HCT116 (cell line): ENCODE measurements at regions not wholly inside any gene's neighbourhood (a gene's known extent, or its start where the extent isn't known, plus 50 kb on each side); places are given as distances from the start of the nearest gene placed in this dataset.
A peak's percentile ranks its signal among the peaks of the same experiment; 100 is the strongest.

ENCODE experiments used
- ATAC-seq: fragments of 200-7000 bp; cut with Tn5 transposase; 2 replicates; pipeline ENCODE4 v1.9.1; 2020; ENCODE audit warnings: mild to moderate bottlenecking, moderate library complexity
- BruUV-seq: library from RNA; stranded (reverse); fragments of 400-500 nt; replicated peaks from 2 replicates; lab custom pipeline; 2021; lab: Mats Ljungman, UMichigan
- CTCF ChIA-PET: fragments of 300-600 bp; sonication (Branson Sonifier 250); formaldehyde crosslinking; loops from one replicate; lab custom pipeline; 2021; ENCODE audit warnings: antibody characterized with exemption; lab: Charles Lee
- POLR2A ChIA-PET: fragments of 300-600, 350-600 bp; sonication (Branson Sonifier 250); formaldehyde crosslinking; loops from one replicate; lab custom pipeline; 2021; ENCODE audit warnings: antibody characterized with exemption; lab: Charles Lee
- RAD21 ChIA-PET, 2 experiments: fragments of 300-600 bp; sonication (Branson Sonifier 250); formaldehyde crosslinking; loops; one replicate each; lab custom pipeline; 2023; ENCODE audit warnings: low total read pairs in 2 of 2; ENCODE audit not compliant: uncharacterized antibody in 2 of 2, unreplicated experiment in 2 of 2, low non-redundant PET in 1 of 2; lab: Charles Lee
- DNase-seq: peaks from one replicate; pipeline ENCODE4 v3.0.0-alpha.2; 2010; ENCODE audit warnings: low read depth, low spot score
- H2AFZ ChIP-seq: fragments of 200-600 bp; shearing (Covaris generic), sonication (generic); 2 replicates; pipeline ENCODE4 v1.6.1; 2017; ENCODE audit warnings: low read depth, mixed run types, mixed read lengths, antibody characterized with exemption, low read length; ENCODE audit not compliant: poor library complexity, severe bottlenecking
- H3K27ac ChIP-seq: 2 replicates; pipeline ENCODE4 v1.5.1; 2012; ENCODE audit warnings: low read depth, low read length
- H3K27me3 ChIP-seq: fragments of 200-600 bp; sonication (generic); 2 replicates; pipeline ENCODE4 v1.6.1; 2016; ENCODE audit warnings: mixed run types, low read length, mixed read lengths; ENCODE audit not compliant: insufficient read depth
- H3K36me3 ChIP-seq, 2 experiments: fragments of 200-500 bp in 1 of 2; fragments of 200-600 bp in 1 of 2; sonication (Bioruptor generic) in 1 of 2; sonication (generic) in 1 of 2; 2 replicates each; pipeline versions ENCODE4 v1.5.1 to v1.6.1; 2014 to 2016; ENCODE audit warnings: low read length in 2 of 2, inconsistent platforms in 1 of 2, mixed read lengths in 1 of 2, mixed run types in 1 of 2; ENCODE audit not compliant: insufficient read depth in 2 of 2, control insufficient read depth in 1 of 2
- H3K4me1 ChIP-seq, 2 experiments: fragments of 200-600 bp in 1 of 2; sonication (generic) in 1 of 2; 2 replicates each; pipeline versions ENCODE4 v1.5.1 to v1.6.1; 2012 to 2017; ENCODE audit warnings: low read length in 2 of 2, inconsistent platforms in 1 of 2, mild to moderate bottlenecking in 1 of 2, mixed read lengths in 1 of 2, mixed run types in 1 of 2, moderate library complexity in 1 of 2; ENCODE audit not compliant: insufficient read depth in 2 of 2, control insufficient read depth in 1 of 2
- H3K4me2 ChIP-seq: fragments of 200-600 bp; sonication (generic); 2 replicates; pipeline ENCODE4 v1.6.1; 2017; ENCODE audit warnings: mixed run types, low read length, mixed read lengths
- H3K4me3 ChIP-seq, 2 experiments: fragments of 200-600 bp in 1 of 2; sonication (generic) in 1 of 2; replicated peaks in 1 of 2; 2 replicates each; pipeline ENCODE4 v1.5.1; 2011 to 2016; ENCODE audit warnings: low read length in 2 of 2, control low read depth in 1 of 2, low read depth in 1 of 2, mild to moderate bottlenecking in 1 of 2, mixed read lengths in 1 of 2, mixed run types in 1 of 2
- H3K79me2 ChIP-seq: fragments of 200-600 bp; sonication (generic); 2 replicates; pipeline ENCODE4 v1.6.1; 2017; ENCODE audit warnings: mild to moderate bottlenecking, mixed run types, low read length, moderate library complexity, mixed read lengths; ENCODE audit not compliant: insufficient read depth
- H3K9ac ChIP-seq: fragments of 200-600 bp; sonication (generic); 2 replicates; pipeline ENCODE4 v1.6.1; 2016; ENCODE audit warnings: low read length, mixed read lengths
- H3K9me2 ChIP-seq: fragments of 200-600 bp; sonication (generic), shearing (Covaris generic); 2 replicates; pipeline ENCODE4 v1.6.1; 2017; ENCODE audit warnings: mixed run types, mild to moderate bottlenecking, moderate library complexity; ENCODE audit not compliant: insufficient read depth
- H3K9me3 ChIP-seq, 2 experiments: fragments of 200-500 bp in 1 of 2; fragments of 200-600 bp in 1 of 2; sonication (Bioruptor generic) in 1 of 2; sonication (generic) in 1 of 2; 2 replicates each; pipeline ENCODE4 v1.6.1; 2014 to 2017; ENCODE audit warnings: low read length in 2 of 2, mixed read lengths in 2 of 2, inconsistent platforms in 1 of 2, low read depth in 1 of 2, mild to moderate bottlenecking in 1 of 2, mixed run types in 1 of 2, moderate library complexity in 1 of 2; ENCODE audit not compliant: control insufficient read depth in 1 of 2, insufficient read depth in 1 of 2
- H4K20me1 ChIP-seq: fragments of 200-600 bp; sonication (generic), shearing (Covaris generic); 2 replicates; pipeline ENCODE4 v1.6.1; 2017; ENCODE audit warnings: mixed run types, mild to moderate bottlenecking, moderate library complexity; ENCODE audit not compliant: insufficient read depth
- CBX3 ChIP-seq: IDR thresholded peaks from 2 replicates; pipeline ENCODE4 v1.6.1; 2012; ENCODE audit warnings: low read depth
- CEBPB ChIP-seq: IDR thresholded peaks from 2 replicates; pipeline ENCODE4 v1.6.1; 2012; ENCODE audit warnings: low read depth
- ELF1 ChIP-seq: IDR thresholded peaks from 2 replicates; pipeline ENCODE4 v1.6.1; 2012; ENCODE audit warnings: low read depth, borderline replicate concordance
- FOSL1 ChIP-seq: IDR thresholded peaks from 2 replicates; pipeline ENCODE4 v1.6.1; 2012; ENCODE audit warnings: low read depth
- JUND ChIP-seq: IDR thresholded peaks from 2 replicates; pipeline ENCODE4 v1.6.1; 2012
- POLR2A ChIP-seq: IDR thresholded peaks from 2 replicates; pipeline ENCODE4 v1.7.0; 2011; ENCODE audit warnings: borderline replicate concordance; ENCODE audit not compliant: insufficient read depth, insufficient read length; ENCODE audit errors: extremely low read depth
- POLR2AphosphoS5 ChIP-seq: IDR thresholded peaks from 2 replicates; pipeline ENCODE4 v1.6.1; 2011; ENCODE audit warnings: mild to moderate bottlenecking, low read depth, low read length, moderate library complexity
- RAD21 ChIP-seq: IDR thresholded peaks from 2 replicates; pipeline ENCODE4 v1.6.1; 2012; ENCODE audit warnings: low read depth, mild to moderate bottlenecking
- SIN3A ChIP-seq: IDR thresholded peaks from 2 replicates; pipeline ENCODE4 v1.6.1; 2012; ENCODE audit warnings: low read depth
- SRF ChIP-seq: IDR thresholded peaks from 2 replicates; pipeline ENCODE4 v1.6.1; 2012; ENCODE audit warnings: low read depth
- TCF7L2 ChIP-seq: IDR thresholded peaks from 2 replicates; pipeline ENCODE4 v1.7.0; 2011; ENCODE audit warnings: borderline replicate concordance, inconsistent platforms; ENCODE audit not compliant: insufficient read depth, insufficient read length; ENCODE audit errors: extremely low read depth
- YY1 ChIP-seq: IDR thresholded peaks from 2 replicates; pipeline ENCODE4 v1.6.1; 2011; ENCODE audit warnings: low read length, low read depth, moderate library complexity, mild to moderate bottlenecking; ENCODE audit not compliant: insufficient replicate concordance; ENCODE audit errors: extremely low read depth
- intact Hi-C: fragments of 100-400 bp; cut with micrococcal nuclease; formaldehyde crosslinking; loops from 2 replicates; pipeline ENCODE4 v1.10.0; 2022
- TF ChIP-seq, protein P1 (sequence below), 3 experiments: fragments of 200-600 bp in 1 of 3; sonication (generic) in 1 of 3; IDR thresholded peaks in 2 of 3; conservative IDR thresholded peaks in 1 of 3; 2 replicates each; pipeline ENCODE4 v1.5.1; 2012 to 2017; ENCODE audit warnings: low read depth in 2 of 3, low read length in 2 of 3, antibody characterized with exemption in 1 of 3, borderline replicate concordance in 1 of 3, control low read depth in 1 of 3, mild to moderate bottlenecking in 1 of 3, mixed read lengths in 1 of 3, mixed run types in 1 of 3, moderate library complexity in 1 of 3; ENCODE audit not compliant: insufficient read depth in 1 of 3
- TF ChIP-seq, protein P2 (sequence below): IDR thresholded peaks from 2 replicates; pipeline ENCODE4 v1.6.1; 2012; ENCODE audit warnings: low read depth

DNA sequence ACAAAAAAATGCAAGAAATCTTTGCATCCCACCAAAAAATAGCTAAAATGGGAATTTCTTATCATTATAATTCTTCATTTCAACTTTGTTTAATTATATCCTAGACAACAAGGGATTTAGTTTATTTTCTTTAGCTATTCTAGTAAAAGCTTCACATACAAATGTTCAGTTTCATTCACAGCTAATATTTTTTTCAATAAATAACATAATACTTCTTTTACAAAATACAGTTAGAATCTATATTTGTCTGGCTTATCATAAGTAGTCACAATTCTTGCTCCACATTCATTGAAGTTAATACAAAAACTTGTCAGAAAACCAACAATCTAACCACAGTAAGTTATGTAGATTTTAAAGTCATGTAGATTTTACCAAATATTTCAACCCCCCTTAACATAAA, 414.4 kb downstream of the FAT4 start:
- ChIA-PET POLR2A (interaction anchor here (0.6 kb wide), 1 partner anchor 42 kb away, joined by 3 read pairs; no protein-coding TSS in a partner anchor), RAD21 (no interaction called here), CTCF (no interaction called here)
- intact Hi-C loops = no loop called here
- H3K9me3 ChIP-seq = no peaks in the 10 kb centered on the region
- no peaks in the 10 kb centered on the region for H3K9me2 ChIP-seq
- H4K20me1 ChIP-seq = no peaks in the 10 kb centered on the region
- no peak overlapping the region for H2AFZ ChIP-seq
- peak overlapping the region; percentile 69 for H3K4me2 ChIP-seq
- no peaks in the 10 kb centered on the region for H3K36me3 ChIP-seq
- peak overlapping the region; percentile 9; the same call in 1 of the 2 replicates for H3K27ac ChIP-seq
- no peak for DNase-seq
- TF ChIP-seq ELF1 (0 out of 2 replicates have a peak, but pooled peaks have one; percentile 7), YY1 (no peak), POLR2A (no peak), FOSL1 (no peak), RAD21 (no peak), JUND (no peak)
- H3K4me3 ChIP-seq = peak overlapping the region in 1 of 2 experiments; percentile 32; a peak in 1 of 4 replicates
- H3K27me3 ChIP-seq = no peaks in the 10 kb centered on the region
- ATAC-seq = no peak; the same call in 1 of the 2 replicates
- peaks cover 16 to 36% of the 10 kb centered on the region in 2 experiments for H3K4me1 ChIP-seq
- peak overlapping the region; percentile 34; the same call in 1 of the 2 replicates for H3K9ac ChIP-seq
- no TSS peak for BruUV-seq
- no peaks in the 10 kb centered on the region for H3K79me2 ChIP-seq

DNA sequence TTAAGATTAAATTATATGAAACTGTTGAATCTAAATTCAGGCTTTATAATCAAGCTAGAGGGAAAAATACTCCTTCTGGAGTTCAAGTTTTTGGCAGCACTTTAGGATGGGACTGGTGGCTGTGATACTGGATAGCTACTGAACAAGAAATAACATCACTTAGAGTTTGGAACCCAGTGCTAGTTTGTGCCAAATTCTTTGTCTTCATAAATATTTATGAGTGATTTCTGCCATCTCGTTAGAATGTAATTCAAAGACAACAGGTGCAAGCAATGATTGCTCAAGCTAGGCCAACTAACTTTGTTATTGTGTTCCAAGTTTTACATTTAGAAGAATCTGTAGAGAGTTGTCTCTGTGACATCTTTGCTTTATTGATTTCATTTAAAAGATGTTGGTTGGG, 417.9 kb downstream of the FAT4 start:
- Histone ChIP-seq H3K79me2 (no peaks in the 10 kb centered on the region), H3K27ac (no peak overlapping the region), H3K9me2 (no peaks in the 10 kb centered on the region), H3K4me2 (no peak overlapping the region), H2AFZ (no peak overlapping the region), H3K9me3 (no peaks in the 10 kb centered on the region), H3K4me3 (no peak overlapping the region), H3K27me3 (no peaks in the 10 kb centered on the region), H3K4me1 (peaks cover 27 to 58% of the 10 kb centered on the region in 2 experiments), H4K20me1 (no peaks in the 10 kb centered on the region), H3K36me3 (no peaks in the 10 kb centered on the region), H3K9ac (no peak overlapping the region)
- intact Hi-C loops = no loop called here
- ATAC-seq (no peak), DNase-seq (no peak)
- ChIA-PET CTCF (no interaction called here), POLR2A (no interaction called here), RAD21 (no interaction called here)
- BruUV-seq = no TSS peak
- TF ChIP-seq, protein P1, sequence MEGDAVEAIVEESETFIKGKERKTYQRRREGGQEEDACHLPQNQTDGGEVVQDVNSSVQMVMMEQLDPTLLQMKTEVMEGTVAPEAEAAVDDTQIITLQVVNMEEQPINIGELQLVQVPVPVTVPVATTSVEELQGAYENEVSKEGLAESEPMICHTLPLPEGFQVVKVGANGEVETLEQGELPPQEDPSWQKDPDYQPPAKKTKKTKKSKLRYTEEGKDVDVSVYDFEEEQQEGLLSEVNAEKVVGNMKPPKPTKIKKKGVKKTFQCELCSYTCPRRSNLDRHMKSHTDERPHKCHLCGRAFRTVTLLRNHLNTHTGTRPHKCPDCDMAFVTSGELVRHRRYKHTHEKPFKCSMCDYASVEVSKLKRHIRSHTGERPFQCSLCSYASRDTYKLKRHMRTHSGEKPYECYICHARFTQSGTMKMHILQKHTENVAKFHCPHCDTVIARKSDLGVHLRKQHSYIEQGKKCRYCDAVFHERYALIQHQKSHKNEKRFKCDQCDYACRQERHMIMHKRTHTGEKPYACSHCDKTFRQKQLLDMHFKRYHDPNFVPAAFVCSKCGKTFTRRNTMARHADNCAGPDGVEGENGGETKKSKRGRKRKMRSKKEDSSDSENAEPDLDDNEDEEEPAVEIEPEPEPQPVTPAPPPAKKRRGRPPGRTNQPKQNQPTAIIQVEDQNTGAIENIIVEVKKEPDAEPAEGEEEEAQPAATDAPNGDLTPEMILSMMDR (IDR thresholded peaks at IDR 0.05 in 2 of 3, conservative IDR thresholded peaks at IDR 0.05 in 1 of 3; ENCODE audit: borderline replicate concordance in 1 of 3, insufficient read depth in 1 of 3, low read depth in 2 of 3, low read length in 2 of 3) = no peak
- TF ChIP-seq, protein P2, sequence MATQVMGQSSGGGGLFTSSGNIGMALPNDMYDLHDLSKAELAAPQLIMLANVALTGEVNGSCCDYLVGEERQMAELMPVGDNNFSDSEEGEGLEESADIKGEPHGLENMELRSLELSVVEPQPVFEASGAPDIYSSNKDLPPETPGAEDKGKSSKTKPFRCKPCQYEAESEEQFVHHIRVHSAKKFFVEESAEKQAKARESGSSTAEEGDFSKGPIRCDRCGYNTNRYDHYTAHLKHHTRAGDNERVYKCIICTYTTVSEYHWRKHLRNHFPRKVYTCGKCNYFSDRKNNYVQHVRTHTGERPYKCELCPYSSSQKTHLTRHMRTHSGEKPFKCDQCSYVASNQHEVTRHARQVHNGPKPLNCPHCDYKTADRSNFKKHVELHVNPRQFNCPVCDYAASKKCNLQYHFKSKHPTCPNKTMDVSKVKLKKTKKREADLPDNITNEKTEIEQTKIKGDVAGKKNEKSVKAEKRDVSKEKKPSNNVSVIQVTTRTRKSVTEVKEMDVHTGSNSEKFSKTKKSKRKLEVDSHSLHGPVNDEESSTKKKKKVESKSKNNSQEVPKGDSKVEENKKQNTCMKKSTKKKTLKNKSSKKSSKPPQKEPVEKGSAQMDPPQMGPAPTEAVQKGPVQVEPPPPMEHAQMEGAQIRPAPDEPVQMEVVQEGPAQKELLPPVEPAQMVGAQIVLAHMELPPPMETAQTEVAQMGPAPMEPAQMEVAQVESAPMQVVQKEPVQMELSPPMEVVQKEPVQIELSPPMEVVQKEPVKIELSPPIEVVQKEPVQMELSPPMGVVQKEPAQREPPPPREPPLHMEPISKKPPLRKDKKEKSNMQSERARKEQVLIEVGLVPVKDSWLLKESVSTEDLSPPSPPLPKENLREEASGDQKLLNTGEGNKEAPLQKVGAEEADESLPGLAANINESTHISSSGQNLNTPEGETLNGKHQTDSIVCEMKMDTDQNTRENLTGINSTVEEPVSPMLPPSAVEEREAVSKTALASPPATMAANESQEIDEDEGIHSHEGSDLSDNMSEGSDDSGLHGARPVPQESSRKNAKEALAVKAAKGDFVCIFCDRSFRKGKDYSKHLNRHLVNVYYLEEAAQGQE = no peak
- TF ChIP-seq POLR2A (no peak), CBX3 (no peak), ELF1 (no peak), TCF7L2 (no peak), RAD21 (no peak), YY1 (no peak), SIN3A (no peak), CEBPB (no peak), JUND (no peak), POLR2AphosphoS5 (no peak), SRF (no peak)
